ENCODE measurements at regions not wholly inside any gene's neighbourhood (a gene's known extent, or its start where the extent isn't known, plus 50 kb on each side); places are given as distances from the start of the nearest gene placed in this dataset.
"Not testable (repeated sequence)": the region's sequence is repeated elsewhere in the genome, so short reads cannot be mapped to it uniquely, and the experiment has no call there.

DNA sequence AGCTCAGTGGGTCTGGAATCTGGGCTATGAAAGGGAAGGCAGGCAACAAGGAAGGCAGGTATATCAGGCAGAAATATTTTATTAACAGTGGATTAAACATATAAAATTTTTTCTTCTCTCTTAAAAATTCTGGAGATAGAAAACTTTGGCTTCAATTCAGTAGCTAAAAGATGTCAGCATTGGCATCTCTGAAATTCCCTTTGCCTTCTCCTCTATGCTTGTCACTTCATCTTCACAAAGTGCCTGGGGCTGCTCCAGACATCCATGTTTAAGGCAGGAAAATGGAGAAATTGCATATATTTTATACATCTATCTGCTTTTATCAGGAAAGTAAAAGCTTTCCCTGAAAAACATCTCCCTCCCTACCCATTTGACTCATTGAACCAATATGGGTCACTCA is 894.1 kb upstream of the API5 start:
- DNase-seq (ENCODE audit: low read depth in 3 of 3, low spot score in 2 of 3): no peak

DNA sequence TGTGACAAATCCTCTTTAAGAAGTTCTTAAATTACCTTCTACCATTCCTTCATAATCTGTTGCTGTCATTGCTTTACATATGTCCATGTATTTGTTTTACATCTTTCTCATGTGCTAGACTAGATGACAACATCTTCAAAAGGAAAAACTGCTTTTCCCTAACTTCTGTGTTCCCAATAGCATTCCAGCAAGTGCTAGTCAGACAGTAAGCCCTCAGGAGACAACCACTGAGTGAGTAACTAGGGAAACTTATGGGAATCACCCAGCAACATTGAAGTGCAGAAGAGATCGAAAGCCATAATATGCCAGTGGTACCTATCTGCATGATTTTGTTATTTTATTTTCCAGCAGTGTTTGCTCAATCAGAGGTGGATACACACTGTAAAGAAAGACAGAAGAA is 889.7 kb upstream of the API5 start:
- DNase-seq (ENCODE audit: low read depth in 3 of 3, low spot score in 2 of 3): no peak

DNA sequence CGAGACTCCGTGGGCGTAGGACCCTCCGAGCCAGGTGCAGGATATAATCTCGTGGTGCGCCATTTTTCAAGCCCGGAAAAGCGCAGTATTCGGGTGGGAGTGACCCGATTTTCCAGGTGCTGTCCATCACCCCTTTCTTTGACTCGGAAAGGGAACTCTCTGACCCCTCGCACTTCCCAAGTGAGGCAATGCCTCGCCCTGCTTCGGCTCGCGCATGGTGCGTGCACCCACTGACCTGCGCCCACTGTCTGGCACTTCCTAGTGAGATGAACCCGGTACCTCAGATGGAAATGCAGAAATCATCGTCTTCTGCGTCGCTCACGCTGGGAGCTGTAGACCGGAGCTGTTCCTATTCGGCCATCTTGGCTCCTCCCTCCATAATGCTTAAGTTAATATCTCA is 876.9 kb upstream of the API5 start:
- not testable (repeated sequence) for DNase-seq (ENCODE audit: low read depth in 3 of 3, low spot score in 2 of 3)

- no peak for DNase-seq (ENCODE audit: low read depth in 3 of 3, low spot score in 2 of 3)
These were observed 867.4 kb upstream of the API5 start for GRCh38 chr11:42444406-42444805.

DNA sequence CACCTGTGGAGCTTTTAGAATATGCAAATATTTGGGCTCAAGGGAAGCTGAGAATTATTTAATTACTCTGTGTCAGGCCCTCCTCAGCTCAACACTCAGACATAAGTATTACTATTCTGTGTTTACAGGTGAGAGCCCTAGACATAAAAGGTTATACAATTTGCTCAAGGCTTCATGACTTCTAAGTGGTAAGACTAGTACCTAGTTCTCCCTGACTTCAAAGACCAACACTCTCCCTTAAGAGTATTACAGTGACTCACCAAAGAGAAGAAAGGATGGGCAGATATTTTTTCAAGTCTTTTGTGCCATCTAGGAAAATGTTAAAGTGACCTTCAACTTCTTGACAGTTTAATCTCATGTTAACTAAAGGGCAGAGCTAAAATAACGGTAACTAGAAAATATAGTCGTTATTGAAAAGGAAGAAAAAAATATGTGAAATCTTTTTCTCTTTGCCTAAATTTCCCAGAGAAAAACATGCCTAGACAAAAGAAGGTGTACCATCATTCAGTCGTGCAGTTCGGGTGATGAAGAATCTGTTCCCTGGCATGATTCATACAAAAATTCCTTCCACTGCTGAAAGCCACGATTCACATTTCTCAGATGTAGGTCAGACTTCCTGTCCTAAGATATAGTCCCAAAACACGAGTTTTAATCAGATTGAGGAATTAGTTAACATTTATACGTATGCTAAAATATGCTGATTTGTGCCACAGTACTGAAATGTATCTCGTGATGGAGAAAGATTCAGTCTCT is 849.1 kb upstream of the API5 start:
- DNase-seq (ENCODE audit: low read depth in 3 of 3, low spot score in 2 of 3): no peak

- no peak for DNase-seq (ENCODE audit: low read depth in 3 of 3, low spot score in 2 of 3)
These were observed 846.2 kb upstream of the API5 start for GRCh38 chr11:42465623-42466022.

- no peak for DNase-seq (ENCODE audit: low read depth in 3 of 3, low spot score in 2 of 3)
These were observed 838.7 kb upstream of the API5 start for GRCh38 chr11:42473106-42473505.

DNA sequence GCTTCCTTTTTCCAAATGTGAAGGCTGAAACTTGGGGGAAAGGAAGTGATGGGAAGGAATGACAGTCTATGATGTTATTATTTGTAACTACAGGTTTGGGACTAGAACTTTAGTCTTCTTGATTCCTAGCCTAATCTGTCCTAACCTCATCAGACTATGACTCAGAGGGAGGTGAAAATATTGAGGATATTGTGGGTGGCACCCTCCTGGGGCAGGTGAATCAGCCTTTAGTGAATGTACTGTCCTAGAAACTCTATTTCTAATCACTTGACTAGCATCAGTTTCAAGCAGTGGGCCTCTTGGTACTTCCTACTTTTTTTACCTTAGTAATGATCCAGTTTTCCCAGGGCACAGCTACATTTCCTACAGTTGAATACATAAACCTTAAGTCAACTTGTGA is 829.0 kb upstream of the API5 start:
- no peak for DNase-seq (ENCODE audit: low read depth in 3 of 3, low spot score in 2 of 3)

- DNase-seq (ENCODE audit: low read depth in 3 of 3, low spot score in 2 of 3): no peak
These were observed 821.3 kb upstream of the API5 start for GRCh38 chr11:42490506-42490905.

GRCh38 chr11:42494459-42494858 is 817.3 kb upstream of the API5 start:
- no peak for DNase-seq (ENCODE audit: low read depth in 3 of 3, low spot score in 2 of 3)

GRCh38 chr11:42498971-42499370 is 812.8 kb upstream of the API5 start:
- DNase-seq (ENCODE audit: low read depth in 3 of 3, low spot score in 2 of 3): no peak

DNA sequence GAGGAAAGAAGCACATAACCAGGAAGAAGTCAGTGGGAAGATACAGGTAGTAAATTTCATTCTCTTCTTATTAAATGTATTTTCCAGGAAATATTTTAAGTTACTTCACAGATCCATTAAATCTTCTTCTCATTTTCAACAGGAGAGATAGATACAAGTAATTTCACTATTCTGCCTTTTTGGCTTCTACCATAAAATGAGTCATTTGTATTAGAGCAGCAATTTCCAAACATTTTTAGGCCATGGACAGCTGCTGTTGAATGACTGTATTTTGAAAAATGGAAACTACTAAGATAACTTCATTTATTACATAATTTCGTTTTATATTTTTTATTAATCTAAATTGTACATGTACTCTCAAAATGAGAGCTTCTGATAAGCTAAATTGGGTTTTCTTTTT is 809.6 kb upstream of the API5 start:
- DNase-seq (ENCODE audit: low read depth in 3 of 3, low spot score in 2 of 3): no peak

DNA sequence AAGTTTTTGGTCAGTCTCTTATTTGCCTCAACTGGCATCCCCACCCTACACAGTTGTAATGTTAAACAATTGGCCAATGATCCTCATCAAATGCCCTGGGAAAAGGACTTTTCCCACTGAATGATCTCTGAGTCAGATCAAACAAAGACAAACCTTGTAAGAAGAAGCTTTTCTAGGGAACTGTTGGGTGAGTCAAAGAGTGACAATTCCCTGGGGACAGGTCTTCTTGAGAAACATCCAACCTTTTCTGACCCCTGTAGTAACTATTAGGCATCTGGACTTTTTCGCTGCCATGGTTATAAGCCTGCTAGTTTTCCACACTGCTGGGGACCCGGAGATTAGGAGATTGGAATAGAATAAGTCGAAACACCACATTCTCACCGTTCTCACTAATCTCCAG is 789.8 kb upstream of the API5 start:
- no peak for DNase-seq (ENCODE audit: low read depth in 3 of 3, low spot score in 2 of 3)

DNA sequence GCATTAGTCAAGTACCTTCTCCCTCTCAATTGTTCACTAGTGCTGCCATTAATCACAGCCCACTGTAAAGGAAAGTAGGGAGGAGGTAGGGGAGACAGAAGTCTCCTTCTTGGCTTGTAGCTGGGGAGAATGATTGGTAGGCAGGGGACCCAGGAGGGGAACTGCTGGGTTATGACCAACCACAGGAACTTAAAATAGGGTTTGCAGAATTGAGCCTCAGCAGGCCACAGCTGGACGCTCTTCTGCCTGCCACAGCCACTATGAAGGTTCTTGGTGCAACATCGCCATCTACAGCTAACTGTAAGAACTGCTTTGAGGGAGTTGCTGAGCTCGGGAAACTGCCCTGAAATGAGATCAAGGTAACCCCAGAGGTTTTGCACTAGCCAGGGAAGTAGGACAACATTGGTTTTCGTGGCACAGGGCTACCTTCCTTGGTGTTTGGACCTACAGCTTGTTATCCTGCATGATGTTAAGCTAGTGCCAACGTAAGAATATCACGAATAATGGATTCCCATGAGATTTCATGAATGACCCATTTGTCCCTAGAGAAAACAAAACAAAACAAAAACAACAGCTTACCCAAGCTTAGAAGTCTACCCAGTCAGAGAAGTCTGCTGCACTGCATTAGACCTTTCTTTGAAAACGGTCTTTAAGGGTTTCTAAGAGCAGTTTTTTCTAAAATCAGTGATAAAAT is 787.1 kb upstream of the API5 start:
- peak; percentile 66 to 75 (median 74) for DNase-seq (ENCODE audit: low read depth in 3 of 3, low spot score in 2 of 3)

DNA sequence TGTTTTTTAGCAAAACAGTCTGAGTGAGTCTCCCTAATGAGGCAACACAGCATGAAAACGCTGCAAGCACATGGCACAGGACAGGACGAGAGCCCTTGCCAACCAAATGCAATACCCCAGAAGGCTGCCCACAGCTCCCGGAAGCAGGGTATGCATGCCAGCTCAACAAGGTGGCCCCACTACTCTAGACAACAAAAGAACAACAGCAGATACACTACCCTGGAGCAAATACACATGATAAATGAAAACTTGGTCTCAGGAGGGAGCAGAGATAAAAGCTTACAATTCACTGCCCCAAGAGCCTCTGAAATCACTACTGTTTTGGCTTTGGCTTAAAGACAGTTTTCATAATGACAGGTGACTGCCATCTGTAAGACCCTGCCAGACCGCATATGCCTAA is 785.4 kb upstream of the API5 start:
- DNase-seq (ENCODE audit: low read depth in 3 of 3, low spot score in 2 of 3): no peak

GRCh38 chr11:42528471-42528870 is 783.3 kb upstream of the API5 start:
- no peak for DNase-seq (ENCODE audit: low read depth in 3 of 3, low spot score in 2 of 3)

DNA sequence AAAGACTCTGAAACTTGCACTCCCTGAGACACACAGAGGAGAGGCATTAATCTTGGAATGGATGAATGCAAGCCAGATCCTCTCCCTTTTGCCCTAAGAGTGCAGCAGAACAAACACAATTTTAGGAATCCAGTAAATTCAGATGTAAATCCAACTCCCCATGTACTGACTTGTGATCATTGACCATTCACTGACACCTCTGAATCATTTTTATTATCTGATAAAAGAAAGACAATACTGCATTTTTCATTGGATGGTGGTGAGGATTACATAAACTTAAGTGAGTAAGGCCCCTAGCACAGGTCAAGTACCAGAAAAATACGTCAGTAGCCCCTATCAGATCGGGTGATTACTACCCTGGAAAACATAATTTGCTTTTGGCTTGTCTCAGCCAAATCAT is 782.9 kb upstream of the API5 start:
- DNase-seq (ENCODE audit: low read depth in 3 of 3, low spot score in 2 of 3): peak in 1 of 3 donors; percentile 12

GRCh38 chr11:42536611-42537360 is 775.0 kb upstream of the API5 start:
- no peak for DNase-seq (ENCODE audit: low read depth in 3 of 3, low spot score in 2 of 3)

- no peak for DNase-seq (ENCODE audit: low read depth in 3 of 3, low spot score in 2 of 3)
These were observed 769.5 kb upstream of the API5 start for GRCh38 chr11:42542336-42542735.

DNA sequence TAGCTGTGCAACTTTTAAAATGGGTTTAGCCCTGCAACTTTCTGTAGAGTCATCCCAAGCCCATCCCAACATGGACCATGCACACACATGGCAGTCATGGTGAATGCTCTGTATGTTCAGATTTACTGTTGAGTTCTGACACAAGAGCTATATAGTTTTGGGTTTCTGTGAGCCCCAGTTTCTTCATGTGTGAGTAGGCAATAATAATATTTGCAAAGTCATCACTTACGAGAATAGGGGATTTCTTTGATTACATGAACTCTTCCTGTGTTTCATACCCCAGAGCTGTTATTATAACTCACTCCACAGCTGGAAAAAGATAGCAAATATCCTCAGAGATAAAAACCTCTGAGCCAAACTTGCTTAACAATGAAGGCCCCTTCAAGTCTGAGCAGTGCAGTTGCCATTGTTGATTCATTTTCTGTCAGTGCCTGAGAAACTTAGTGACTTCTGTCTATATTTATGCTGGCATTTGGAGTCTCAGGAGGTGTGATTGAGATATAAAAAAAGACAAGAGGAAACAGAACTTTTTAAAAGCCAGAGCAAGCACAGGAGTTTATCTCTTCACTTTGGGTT is 767.9 kb upstream of the API5 start:
- DNase-seq (ENCODE audit: low read depth in 3 of 3, low spot score in 2 of 3): no peak

DNA sequence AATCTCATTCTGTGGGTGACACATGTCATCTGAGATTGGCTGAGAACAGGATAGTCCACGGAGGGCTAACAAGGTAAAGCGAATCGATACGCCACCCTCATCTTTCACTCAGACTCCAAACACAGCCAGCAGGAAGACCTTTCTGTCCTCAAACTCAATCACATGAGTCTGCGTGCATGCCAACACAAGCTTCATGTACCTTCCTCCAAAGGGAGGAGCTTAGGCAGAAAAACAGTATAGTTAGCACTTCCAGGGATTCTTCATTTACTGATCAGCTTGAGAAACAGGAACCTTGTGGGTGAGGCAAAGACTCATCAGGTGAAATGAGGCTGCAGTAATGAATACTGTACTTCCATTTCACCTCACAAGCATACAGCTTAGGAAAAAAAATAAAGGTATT is 767.1 kb upstream of the API5 start:
- DNase-seq (ENCODE audit: low read depth in 3 of 3, low spot score in 2 of 3): no peak

Measured in right renal cortex interstitium (tissue), 3 donors.